ENCODE measurements at regions not wholly inside any gene's neighbourhood (a gene's known extent, or its start where the extent isn't known, plus 50 kb on each side); places are given as distances from the start of the nearest gene placed in this dataset.

DNA sequence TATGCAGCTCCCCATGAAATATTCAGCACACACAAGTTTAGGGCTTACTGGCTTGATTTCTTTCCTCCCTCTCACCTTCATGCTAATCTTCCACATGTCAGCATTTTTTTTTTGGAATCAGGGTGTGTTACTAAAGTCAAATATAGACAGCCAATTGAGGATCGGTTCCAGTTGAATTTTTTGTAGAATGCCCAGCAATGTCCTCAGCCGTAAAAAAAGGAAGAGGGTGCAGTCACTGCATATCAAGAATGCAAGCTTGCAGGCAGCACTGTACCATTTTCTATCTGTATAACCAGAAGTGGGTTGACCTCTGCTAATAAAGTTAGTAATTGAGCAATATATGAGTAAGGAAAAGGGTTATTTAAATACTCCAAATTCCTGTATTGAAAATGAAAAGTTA, 51.4 kb upstream of the CHMP2B start:
- Mint-ChIP-seq H3K9me3 (no peaks in the 10 kb centered on the region), H3K36me3 (ENCODE audit: low read depth) (no peaks in the 10 kb centered on the region), H3K4me1 (ENCODE audit: low read depth) (no peaks in the 10 kb centered on the region), H3K27ac (no peak overlapping the region), H3K27me3 (ENCODE audit: low read depth) (peaks cover 3% of the 10 kb centered on the region), H3K4me3 (no peak overlapping the region)

DNA sequence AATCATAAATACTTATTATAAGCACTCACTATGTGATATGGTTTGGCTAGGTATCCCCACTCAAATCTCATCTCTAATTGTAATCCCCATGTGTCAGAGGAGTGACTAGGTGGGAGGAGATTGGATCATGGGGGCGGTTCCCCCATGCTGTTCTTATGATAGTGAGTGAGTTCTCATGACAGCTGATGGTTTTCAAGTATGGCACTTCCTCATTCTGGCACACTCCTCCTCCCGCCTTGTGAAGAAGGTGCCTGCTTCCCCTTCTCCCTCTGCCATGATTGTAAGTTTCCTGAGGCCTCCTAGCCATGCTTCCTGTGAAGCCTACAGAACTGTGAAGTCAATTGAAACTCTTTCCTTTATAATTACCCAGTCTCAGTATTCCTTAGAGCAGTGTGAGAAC, 53.3 kb upstream of the CHMP2B start:
- Mint-ChIP-seq H3K27ac (no peak overlapping the region), H3K4me3 (no peak overlapping the region), H3K4me1 (ENCODE audit: low read depth) (no peaks in the 10 kb centered on the region)

DNA sequence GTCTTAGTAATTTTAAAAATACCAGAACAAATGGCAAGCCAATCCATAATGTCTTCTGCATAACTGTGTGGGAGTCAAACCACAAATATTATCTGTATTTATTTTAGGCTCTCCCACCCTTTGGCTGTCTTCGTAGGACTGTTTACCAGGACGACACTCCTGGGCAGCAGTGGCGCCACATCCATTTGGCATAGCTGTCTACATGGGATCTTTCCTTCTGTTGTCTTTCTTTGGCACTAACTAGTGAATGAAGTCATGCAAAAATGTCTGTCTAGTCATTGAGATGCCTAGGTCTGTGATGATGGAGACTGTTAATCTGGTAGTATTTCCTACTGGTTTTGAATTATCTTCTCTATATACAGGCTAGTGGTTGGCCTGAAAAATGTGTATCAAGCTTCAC, 54.0 kb upstream of the CHMP2B start:
- no peaks in the 10 kb centered on the region for H3K9me3 Mint-ChIP-seq
- no peak overlapping the region for H3K4me3 Mint-ChIP-seq
- H3K27ac Mint-ChIP-seq: no peak overlapping the region
- H3K27me3 Mint-ChIP-seq (ENCODE audit: low read depth): peaks cover 3% of the 10 kb centered on the region
- no peaks in the 10 kb centered on the region for H3K36me3 Mint-ChIP-seq (ENCODE audit: low read depth)
- H3K4me1 Mint-ChIP-seq (ENCODE audit: low read depth): no peaks in the 10 kb centered on the region

More for the DNA sequence above, 53.3 kb upstream of the CHMP2B start:
- Mint-ChIP-seq H3K36me3 (ENCODE audit: low read depth) (no peaks in the 10 kb centered on the region), H3K9me3 (no peaks in the 10 kb centered on the region), H3K27me3 (ENCODE audit: low read depth) (no peaks in the 10 kb centered on the region)

DNA sequence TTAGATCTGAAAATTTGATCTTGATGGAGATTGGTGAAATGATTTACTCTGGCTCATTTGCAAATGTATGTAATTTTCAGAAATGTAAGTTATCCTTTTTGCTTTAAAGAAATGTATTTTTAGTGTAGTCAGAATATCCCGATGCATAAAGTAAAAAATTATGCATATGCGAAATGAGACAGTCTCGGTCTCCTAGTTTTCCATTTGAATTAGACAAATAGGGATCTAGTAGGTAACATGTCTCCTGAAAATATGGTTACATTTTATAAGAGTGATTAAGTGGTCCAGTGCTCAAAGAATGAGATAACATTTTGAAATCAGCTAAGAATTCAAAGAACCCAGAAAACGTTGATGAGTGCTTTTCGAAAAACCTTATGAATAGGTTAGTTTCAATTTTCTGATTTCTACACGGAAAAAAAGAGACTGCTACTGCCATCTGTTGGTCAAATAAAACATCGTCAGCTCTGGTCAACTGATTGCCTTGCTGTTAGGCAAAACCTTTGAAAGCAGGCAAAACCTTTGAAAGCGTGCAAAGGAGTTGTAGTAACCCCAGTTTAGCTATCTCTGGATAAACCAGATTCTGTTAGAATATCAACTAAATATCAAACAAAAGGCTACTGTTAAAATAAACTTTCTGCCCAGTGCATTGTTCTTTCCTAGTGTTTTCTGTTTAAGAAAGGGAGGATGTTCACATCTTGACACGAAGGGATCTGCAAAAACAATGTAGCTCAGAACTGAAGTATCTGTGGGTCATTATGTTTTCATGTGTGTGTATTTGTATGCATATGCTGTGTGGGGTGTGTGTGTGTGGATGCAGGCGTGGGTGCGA, 59.3 kb upstream of the CHMP2B start:
- no peaks in the 10 kb centered on the region for H3K36me3 Mint-ChIP-seq (ENCODE audit: low read depth)
- H3K27me3 Mint-ChIP-seq (ENCODE audit: low read depth): peaks cover 21% of the 10 kb centered on the region
- H3K9me3 Mint-ChIP-seq: no peaks in the 10 kb centered on the region
- no peak overlapping the region for H3K4me3 Mint-ChIP-seq
- no peaks in the 10 kb centered on the region for H3K4me1 Mint-ChIP-seq (ENCODE audit: low read depth)
- H3K27ac Mint-ChIP-seq: no peak overlapping the region

DNA sequence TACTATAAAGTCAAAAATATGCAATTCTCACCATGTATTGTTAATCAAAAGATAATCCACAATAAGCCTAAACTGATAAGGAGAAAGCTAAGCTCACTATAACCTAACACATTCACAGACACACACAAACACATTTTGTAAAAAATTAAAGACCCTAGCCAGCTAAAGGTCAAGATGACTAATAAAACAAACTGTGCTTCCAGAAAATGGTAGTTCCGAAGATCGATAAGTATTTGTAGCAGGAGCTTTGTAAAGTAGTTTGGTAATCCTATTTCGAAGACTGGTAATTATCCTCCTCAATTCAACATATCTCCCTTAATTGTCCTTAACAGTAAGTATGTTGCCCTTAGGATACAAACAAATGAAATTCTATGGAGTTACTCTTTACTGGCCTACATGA, 62.9 kb upstream of the CHMP2B start:
- Mint-ChIP-seq H3K4me3 (no peak overlapping the region), H3K27me3 (ENCODE audit: low read depth) (peaks cover 21% of the 10 kb centered on the region), H3K4me1 (ENCODE audit: low read depth) (no peaks in the 10 kb centered on the region), H3K27ac (no peak overlapping the region), H3K9me3 (no peaks in the 10 kb centered on the region), H3K36me3 (ENCODE audit: low read depth) (no peaks in the 10 kb centered on the region)

DNA sequence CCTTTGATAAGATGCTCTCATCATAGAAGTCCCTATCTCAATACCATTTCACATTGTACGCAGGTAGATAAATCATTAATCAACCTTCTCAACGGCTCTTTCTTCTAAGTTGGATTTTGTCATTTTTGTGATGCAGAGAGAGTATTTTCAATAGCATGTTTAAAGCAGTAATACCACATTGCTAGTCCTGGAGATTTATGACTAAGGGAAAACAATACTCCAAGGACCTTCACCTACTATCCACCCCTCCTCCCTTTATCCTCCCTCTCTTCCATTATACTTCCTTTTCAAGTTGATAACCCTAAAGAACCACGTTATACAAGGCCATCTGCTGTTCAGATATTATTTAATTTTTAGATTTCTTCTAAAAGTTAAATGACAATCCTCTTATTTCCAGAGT, 65.3 kb upstream of the CHMP2B start:
- no peaks in the 10 kb centered on the region for H3K9me3 Mint-ChIP-seq
- H3K36me3 Mint-ChIP-seq (ENCODE audit: low read depth): no peaks in the 10 kb centered on the region
- no peak overlapping the region for H3K27ac Mint-ChIP-seq
- peaks cover 10% of the 10 kb centered on the region for H3K27me3 Mint-ChIP-seq (ENCODE audit: low read depth)
- H3K4me3 Mint-ChIP-seq: no peak overlapping the region
- no peaks in the 10 kb centered on the region for H3K4me1 Mint-ChIP-seq (ENCODE audit: low read depth)

DNA sequence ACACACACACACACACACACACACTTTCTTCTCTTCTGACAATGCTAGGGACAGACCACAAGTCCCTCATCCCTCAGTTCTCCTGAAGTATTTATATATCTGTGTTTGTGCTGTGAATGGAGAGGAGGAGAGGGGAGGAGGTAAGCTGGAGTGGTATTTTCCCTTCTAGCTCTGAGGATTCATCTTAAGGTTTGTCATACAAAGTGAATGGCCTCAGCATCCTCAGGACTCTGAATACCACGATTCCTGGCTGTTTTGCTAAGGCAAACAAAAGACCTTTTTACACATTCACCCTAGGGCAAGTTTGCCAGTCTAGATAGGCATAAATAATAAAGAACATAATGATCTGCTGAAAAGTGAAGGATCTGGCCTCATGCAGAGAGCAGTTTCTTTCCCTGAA, 65.7 kb upstream of the CHMP2B start:
- no peak overlapping the region for H3K27ac Mint-ChIP-seq
- no peak overlapping the region for H3K4me3 Mint-ChIP-seq
- H3K9me3 Mint-ChIP-seq: no peaks in the 10 kb centered on the region
- H3K4me1 Mint-ChIP-seq (ENCODE audit: low read depth): no peaks in the 10 kb centered on the region
- H3K36me3 Mint-ChIP-seq (ENCODE audit: low read depth): no peaks in the 10 kb centered on the region
- H3K27me3 Mint-ChIP-seq (ENCODE audit: low read depth): peaks cover 7% of the 10 kb centered on the region

DNA sequence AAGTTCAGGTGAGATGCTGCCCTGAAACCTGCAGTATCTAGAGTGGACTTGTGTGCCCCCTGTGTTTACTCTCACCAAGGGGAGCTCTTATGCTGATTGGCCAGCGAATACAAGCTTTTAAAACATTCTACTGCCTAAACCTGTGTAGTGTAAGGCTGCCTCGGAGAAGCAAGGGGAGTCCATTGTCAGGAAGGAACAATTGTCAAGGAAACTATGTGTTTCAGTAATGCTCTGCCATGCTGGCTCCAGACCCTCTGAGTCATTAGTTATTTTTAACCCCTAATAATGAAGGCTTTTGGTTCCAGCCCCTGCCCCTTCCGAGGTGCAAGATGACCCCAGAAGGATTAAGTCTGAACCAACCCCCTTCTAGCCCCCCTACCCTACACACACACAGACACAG, 66.1 kb upstream of the CHMP2B start:
- Mint-ChIP-seq H3K36me3 (ENCODE audit: low read depth) (no peaks in the 10 kb centered on the region), H3K4me3 (no peak overlapping the region), H3K27ac (no peak overlapping the region), H3K9me3 (no peaks in the 10 kb centered on the region), H3K27me3 (ENCODE audit: low read depth) (peaks cover 5% of the 10 kb centered on the region), H3K4me1 (ENCODE audit: low read depth) (no peaks in the 10 kb centered on the region)

DNA sequence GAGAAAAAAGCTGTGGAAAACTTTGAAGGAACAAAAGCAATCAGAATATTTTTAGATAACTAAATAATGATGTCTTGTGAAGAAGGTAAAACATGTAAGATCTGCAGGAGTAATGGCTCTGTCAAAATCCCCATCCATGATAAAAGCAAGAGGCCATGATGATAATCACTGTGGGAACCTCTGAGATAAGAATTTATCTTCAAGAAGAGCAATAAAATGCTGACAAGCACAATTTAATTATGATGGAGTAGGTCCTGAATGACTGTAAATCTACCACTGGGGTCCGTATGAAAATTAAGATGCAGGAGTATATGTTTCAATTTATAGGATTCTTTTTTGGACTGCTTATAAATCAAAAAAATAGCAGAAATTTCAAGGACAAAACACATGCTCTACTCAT, 68.3 kb upstream of the CHMP2B start:
- Mint-ChIP-seq H3K36me3 (ENCODE audit: low read depth) (no peaks in the 10 kb centered on the region), H3K4me3 (no peak overlapping the region)

DNA sequence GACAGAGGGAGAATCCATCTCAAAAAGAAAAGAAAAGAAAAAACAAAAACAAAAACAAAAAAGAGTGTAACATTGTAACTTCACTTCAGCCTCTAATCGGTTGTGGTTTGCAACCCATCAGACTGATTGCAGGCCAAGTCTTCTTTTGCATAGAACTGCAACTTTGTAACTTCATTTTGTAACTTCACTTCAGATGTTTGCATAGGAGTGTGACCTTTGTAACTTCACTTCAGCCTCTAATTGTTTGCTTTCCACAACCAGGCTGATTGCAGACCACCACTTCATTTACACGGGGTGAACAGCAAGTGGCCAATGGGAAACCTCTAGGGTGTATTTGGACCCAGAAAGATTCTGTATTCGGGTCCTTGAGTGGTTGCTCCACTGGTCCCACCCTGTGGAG, 79.1 kb upstream of the CHMP2B start:
- Mint-ChIP-seq H3K4me3 (no peak overlapping the region), H3K36me3 (ENCODE audit: low read depth) (no peaks in the 10 kb centered on the region), H3K4me1 (ENCODE audit: low read depth) (no peaks in the 10 kb centered on the region), H3K27me3 (ENCODE audit: low read depth) (no peaks in the 10 kb centered on the region), H3K9me3 (peaks cover 10% of the 10 kb centered on the region), H3K27ac (no peak overlapping the region)

More for the DNA sequence above, 68.3 kb upstream of the CHMP2B start:
- Mint-ChIP-seq H3K9me3 (no peaks in the 10 kb centered on the region), H3K27ac (no peak overlapping the region), H3K4me1 (ENCODE audit: low read depth) (no peaks in the 10 kb centered on the region), H3K27me3 (ENCODE audit: low read depth) (no peaks in the 10 kb centered on the region)

DNA sequence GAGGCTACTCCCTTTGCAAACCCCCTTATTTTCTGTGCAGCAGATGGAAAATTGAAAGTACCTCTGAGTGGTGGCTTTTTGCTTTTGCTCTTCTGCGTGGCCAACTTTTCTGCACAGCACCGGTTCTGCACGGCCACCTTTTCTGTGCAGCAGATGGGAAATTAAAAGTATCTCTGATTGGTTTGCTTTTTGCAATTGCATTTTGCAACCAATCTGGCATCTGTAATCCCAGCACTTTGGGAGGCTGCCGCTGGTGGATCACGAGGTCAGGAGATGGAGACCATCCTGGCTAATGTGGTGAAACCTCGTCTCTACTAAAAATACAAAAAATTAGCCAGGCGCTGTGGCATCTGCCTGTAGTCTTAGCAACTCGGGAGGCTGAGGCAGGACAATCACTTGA, 79.5 kb upstream of the CHMP2B start:
- H3K36me3 Mint-ChIP-seq (ENCODE audit: low read depth): no peaks in the 10 kb centered on the region
- H3K27me3 Mint-ChIP-seq (ENCODE audit: low read depth): no peaks in the 10 kb centered on the region
- no peak overlapping the region for H3K4me3 Mint-ChIP-seq
- H3K4me1 Mint-ChIP-seq (ENCODE audit: low read depth): no peaks in the 10 kb centered on the region
- no peak overlapping the region for H3K27ac Mint-ChIP-seq
- H3K9me3 Mint-ChIP-seq: peaks cover 10% of the 10 kb centered on the region

DNA sequence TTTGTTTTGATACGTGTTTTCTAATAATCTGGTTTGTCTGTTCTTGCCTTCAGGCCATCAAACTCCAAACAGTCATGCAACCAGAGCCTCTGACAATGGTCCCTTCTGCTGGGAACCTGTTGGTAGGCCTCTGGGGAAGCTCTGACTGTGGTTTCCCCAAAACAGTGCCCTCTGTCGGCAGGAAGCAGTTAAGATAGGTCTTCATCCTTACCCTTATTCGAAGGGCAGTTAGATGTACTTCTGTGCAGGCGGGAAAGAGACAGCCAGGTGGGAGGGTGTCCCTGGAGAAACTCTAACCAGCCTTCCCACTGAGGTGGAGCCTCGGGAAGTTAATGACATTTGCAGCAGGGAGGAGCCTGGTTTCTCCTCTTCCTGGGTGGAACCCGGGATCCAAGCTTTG, 81.6 kb upstream of the CHMP2B start:
- Mint-ChIP-seq H3K9me3 (peaks cover 24% of the 10 kb centered on the region), H3K4me3 (no peak overlapping the region), H3K27ac (no peak overlapping the region), H3K4me1 (ENCODE audit: low read depth) (no peaks in the 10 kb centered on the region), H3K27me3 (ENCODE audit: low read depth) (no peaks in the 10 kb centered on the region), H3K36me3 (ENCODE audit: low read depth) (no peaks in the 10 kb centered on the region)

DNA sequence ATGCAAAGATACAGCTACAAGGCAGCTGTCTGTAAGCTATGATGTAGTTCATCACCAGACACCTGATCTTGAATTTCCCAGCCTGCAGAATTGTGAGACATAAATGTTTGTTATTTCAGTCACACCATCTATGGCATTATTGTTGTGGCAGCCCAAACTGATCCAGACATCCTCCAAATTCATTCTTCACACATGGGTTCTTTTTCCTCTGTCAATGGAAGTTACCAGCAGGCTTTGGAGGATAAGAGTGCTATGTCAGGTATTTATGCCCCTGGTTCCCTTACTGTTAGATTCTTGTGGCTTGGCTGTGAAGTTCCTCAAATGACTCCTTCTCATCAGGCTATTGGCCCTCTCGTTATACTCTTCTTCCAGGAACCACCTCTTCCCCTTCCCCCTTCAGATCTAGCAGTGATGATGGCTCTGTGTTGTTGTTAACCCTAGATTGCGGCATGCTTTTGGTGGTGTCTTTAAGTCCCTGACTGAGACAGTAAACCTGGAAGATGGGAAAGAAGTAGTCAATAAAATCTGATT, 91.0 kb upstream of the CHMP2B start:
- H3K27me3 Mint-ChIP-seq (ENCODE audit: low read depth): no peaks in the 10 kb centered on the region
- no peaks in the 10 kb centered on the region for H3K4me1 Mint-ChIP-seq (ENCODE audit: low read depth)
- H3K36me3 Mint-ChIP-seq (ENCODE audit: low read depth): no peaks in the 10 kb centered on the region
- H3K27ac Mint-ChIP-seq: no peak overlapping the region
- H3K4me3 Mint-ChIP-seq: no peak overlapping the region
- H3K9me3 Mint-ChIP-seq: peaks cover 5% of the 10 kb centered on the region

DNA sequence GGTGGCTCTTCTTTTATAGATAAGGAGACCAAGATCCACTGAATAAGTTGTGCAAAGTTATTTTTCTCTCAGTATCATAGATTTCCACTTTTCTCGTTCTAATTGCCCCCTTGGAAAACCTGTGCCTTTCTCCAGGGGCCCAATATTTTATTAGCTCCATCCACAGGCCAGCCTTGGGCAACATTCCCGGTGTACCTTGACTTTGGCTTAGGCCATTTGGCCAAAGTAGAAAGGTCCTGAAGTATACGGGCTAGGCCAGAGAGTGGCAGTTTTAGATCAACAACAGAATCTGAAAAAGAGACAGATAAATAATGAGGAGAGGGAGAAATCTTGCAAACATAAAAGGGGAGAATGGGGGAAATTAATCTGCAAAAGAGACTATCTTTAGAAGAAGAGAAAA, 91.7 kb upstream of the CHMP2B start:
- Mint-ChIP-seq H3K27me3 (ENCODE audit: low read depth) (no peaks in the 10 kb centered on the region), H3K4me1 (ENCODE audit: low read depth) (no peaks in the 10 kb centered on the region), H3K9me3 (no peaks in the 10 kb centered on the region), H3K36me3 (ENCODE audit: low read depth) (no peaks in the 10 kb centered on the region), H3K4me3 (no peak overlapping the region), H3K27ac (no peak overlapping the region)

DNA sequence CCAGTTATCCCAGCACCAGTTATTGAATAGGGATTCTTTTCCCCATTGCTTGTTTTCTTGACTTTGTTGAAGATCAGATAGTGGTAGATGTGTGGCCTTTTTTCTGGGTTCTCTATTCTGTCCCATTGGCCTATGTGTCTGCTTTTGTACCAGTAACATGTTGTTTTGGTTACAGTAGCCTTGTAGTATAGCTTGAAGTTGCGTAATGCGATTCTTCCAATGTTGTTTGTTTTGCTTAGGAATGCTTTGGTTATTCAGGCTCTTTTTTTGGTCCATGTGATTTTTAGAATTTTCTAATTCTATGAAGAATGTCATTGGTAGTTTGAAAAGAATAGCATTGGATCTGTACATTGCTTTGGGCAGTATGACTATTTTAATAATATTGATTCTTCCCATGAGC, 94.3 kb upstream of the CHMP2B start:
- Mint-ChIP-seq H3K4me3 (no peak overlapping the region), H3K27ac (no peak overlapping the region), H3K27me3 (ENCODE audit: low read depth) (no peaks in the 10 kb centered on the region), H3K9me3 (no peaks in the 10 kb centered on the region), H3K36me3 (ENCODE audit: low read depth) (no peaks in the 10 kb centered on the region), H3K4me1 (ENCODE audit: low read depth) (no peaks in the 10 kb centered on the region)
